ENCODE measurements at regions not wholly inside any gene's neighbourhood (a gene's known extent, or its start where the extent isn't known, plus 50 kb on each side); places are given as distances from the start of the nearest gene placed in this dataset.
"Not testable (repeated sequence)": the region's sequence is repeated elsewhere in the genome, so short reads cannot be mapped to it uniquely, and the experiment has no call there.

GRCh38 chr3:156050918-156051317 is 69.5 kb upstream of the KCNAB1 start:
- DNase-seq = peak; percentile 63

- no peak for DNase-seq
Measured at GRCh38 chr3:156051651-156052050, 68.7 kb upstream of the KCNAB1 start.

- DNase-seq = no peak
Measured at GRCh38 chr3:156052115-156052514, 68.3 kb upstream of the KCNAB1 start.

GRCh38 chr3:156059950-156060501 is 60.4 kb upstream of the KCNAB1 start:
- DNase-seq = no peak

GRCh38 chr3:156068151-156068550 is 52.2 kb upstream of the KCNAB1 start:
- DNase-seq = not testable (repeated sequence)

GRCh38 chr3:156070028-156070427 is 50.4 kb upstream of the KCNAB1 start:
- no peak for DNase-seq
